GM12892 (cell line): ENCODE measurements at regions not wholly inside any gene's neighbourhood (a gene's known extent, or its start where the extent isn't known, plus 50 kb on each side); places are given as distances from the start of the nearest gene placed in this dataset.

ENCODE experiments used
- POLR2A ChIP-seq: IDR thresholded peaks from 2 replicates; pipeline ENCODE4 v1.6.1; 2011; ENCODE audit warnings: low read depth, low read length, control low read depth
- TAF1 ChIP-seq: IDR thresholded peaks from 2 replicates; pipeline ENCODE4 v1.6.1; 2011; ENCODE audit warnings: low read depth, mild to moderate bottlenecking, control low read depth, low read length, borderline replicate concordance

DNA sequence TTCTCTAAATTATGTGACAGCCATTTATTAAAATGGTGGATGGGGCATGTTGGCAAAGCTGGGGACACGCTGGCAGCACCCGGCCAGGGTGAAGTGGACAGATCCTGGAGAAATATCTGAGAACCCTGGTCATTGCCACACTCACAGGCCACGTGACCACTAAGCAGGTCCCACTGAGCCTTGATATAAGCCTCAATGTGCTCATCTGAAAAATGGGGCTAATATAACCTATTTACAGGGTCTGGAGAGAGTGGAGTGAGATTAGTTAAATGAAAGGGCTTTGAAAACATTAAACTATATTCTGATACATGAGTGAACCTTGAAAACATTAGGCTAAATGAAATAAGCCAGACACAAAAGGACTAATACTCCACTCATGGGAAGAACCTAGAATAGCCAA lies 108.9 kb downstream of the RBFOX3 start:
- no peak for TF ChIP-seq POLR2A
- TF ChIP-seq TAF1, result no peak
